ENCODE measurements at regions not wholly inside any gene's neighbourhood (a gene's known extent, or its start where the extent isn't known, plus 50 kb on each side); places are given as distances from the start of the nearest gene placed in this dataset.
"Not testable (repeated sequence)": the region's sequence is repeated elsewhere in the genome, so short reads cannot be mapped to it uniquely, and the experiment has no call there.

- not testable (repeated sequence) for TF ChIP-seq POLR2AphosphoS5, TAF1, POLR2A (IDR thresholded peaks at IDR 0.05; ENCODE audit: low read depth, low read length)
Measured at GRCh38 chr20:47977017-47977788, 191.9 kb upstream of the SULF2 start.
